ENCODE measurements at regions not wholly inside any gene's neighbourhood (a gene's known extent, or its start where the extent isn't known, plus 50 kb on each side); places are given as distances from the start of the nearest gene placed in this dataset.

- no peak for TF ChIP-seq POLR2A (IDR thresholded peaks at IDR 0.05; ENCODE audit: extremely low read depth, insufficient read length)
- no peak for TF ChIP-seq CTCF (IDR thresholded peaks at IDR 0.05; ENCODE audit: low read depth, low read length)
- no peak for TF ChIP-seq MAX (IDR thresholded peaks at IDR 0.05; ENCODE audit: low read depth, low read length)
- TF ChIP-seq MYC (IDR thresholded peaks at IDR 0.05; ENCODE audit: low read depth, low read length), result no peak
These were observed 53.2 kb upstream of the KMT2C start for GRCh38 chr7:152489044-152489443.
